AG04450 (cell line): ENCODE measurements at regions not wholly inside any gene's neighbourhood (a gene's known extent, or its start where the extent isn't known, plus 50 kb on each side); places are given as distances from the start of the nearest gene placed in this dataset.
A peak's percentile ranks its signal among the peaks of the same experiment; 100 is the strongest.
"Not testable (repeated sequence)": the region's sequence is repeated elsewhere in the genome, so short reads cannot be mapped to it uniquely, and the experiment has no call there.

Source experiments
- CTCF ChIA-PET: fragments of 300-600, 350-600 bp; formaldehyde crosslinking; extraction: SDS; loops from one replicate; lab custom pipeline; 2022; ENCODE audit warnings: antibody characterized with exemption, inconsistent platforms; lab: Charles Lee
- POLR2A ChIA-PET: fragments of 350-600 bp; formaldehyde crosslinking; extraction: SDS; loops from one replicate; lab custom pipeline; 2021; ENCODE audit warnings: antibody characterized with exemption, inconsistent platforms; lab: Yijun Ruan, JAX
- DNase-seq: peaks from one replicate; pipeline ENCODE4 v3.0.0-alpha.2; 2011; ENCODE audit warnings: low read depth, low spot score
- H3K27ac ChIP-seq: one replicate; pipeline ENCODE4 v1.5.1; 2012; ENCODE audit warnings: low read depth, low read length, control low read depth
- H3K27me3 ChIP-seq: one replicate; pipeline ENCODE4 v1.6.0; 2012; ENCODE audit warnings: low read length; ENCODE audit not compliant: control insufficient read depth, insufficient read depth
- H3K4me3 ChIP-seq: 2 replicates; pipeline ENCODE4 v1.5.1; 2011; ENCODE audit warnings: mild to moderate bottlenecking, low read depth, low read length, control low read depth
- H3K9me3 ChIP-seq: 2 replicates; pipeline ENCODE4 v1.5.1; 2012; ENCODE audit warnings: low read length; ENCODE audit not compliant: control insufficient read depth, insufficient read depth
- CTCF ChIP-seq: IDR thresholded peaks from 2 replicates; pipeline ENCODE4 v1.5.1; 2011; ENCODE audit warnings: low read depth, low read length, control low read depth, inconsistent platforms

- H3K9me3 ChIP-seq, H3K27me3 ChIP-seq, DNase-seq, POLR2A ChIA-PET, H3K4me3 ChIP-seq, H3K27ac ChIP-seq: not testable (repeated sequence)
- CTCF ChIA-PET, result interaction anchor here (1.4 kb wide), 1 partner anchor 24 kb away, joined by 4 read pairs; no protein-coding TSS in a partner anchor
Observed at GRCh38 chr3:32042867-32043266, 61.3 kb downstream of the ZNF860 start.

DNA sequence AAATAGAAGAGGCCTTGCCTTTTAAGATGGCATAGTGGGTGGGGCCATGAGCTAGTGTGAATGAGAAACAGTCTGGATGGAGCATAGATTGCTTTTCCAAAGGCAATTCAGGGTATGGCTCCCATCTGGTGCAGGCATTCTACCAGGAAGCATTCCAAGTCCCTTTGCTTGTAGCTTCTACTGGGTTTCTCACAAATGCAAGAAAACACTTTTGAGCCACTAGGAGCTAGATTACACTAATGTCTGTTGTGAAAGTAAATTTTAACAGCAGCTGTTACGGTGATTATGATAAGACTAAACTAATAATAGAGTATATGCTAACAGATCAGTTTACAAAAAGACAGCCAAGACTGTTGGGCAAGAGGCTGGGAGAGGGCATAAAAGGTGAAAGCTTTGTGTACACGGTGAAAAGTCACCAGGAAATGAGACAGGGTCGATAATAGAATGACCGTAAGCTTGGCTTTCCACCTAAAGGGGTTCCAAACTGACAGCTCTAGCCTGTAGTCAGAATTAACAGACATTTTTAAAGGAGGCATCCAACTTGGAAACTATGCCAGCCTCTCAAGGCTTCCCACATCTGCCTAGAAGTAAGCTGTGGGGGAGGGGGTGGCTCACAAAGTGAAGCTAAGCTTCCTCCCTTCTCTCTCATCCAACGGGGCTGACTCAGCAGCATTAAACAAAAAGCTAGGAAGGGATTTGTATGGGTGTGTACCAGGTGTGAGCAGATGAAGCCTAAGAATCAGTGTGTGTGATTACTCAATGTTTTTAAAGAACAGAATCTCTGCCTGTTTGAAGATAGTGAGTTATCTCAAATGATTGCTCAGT lies 61.1 kb upstream of the GPD1L start:
- peaks cover 3% of the 10 kb centered on the region for H3K27me3 ChIP-seq
- peak overlapping the region; percentile 24 for H3K4me3 ChIP-seq
- peak overlapping the region; percentile 81 for H3K27ac ChIP-seq
- H3K9me3 ChIP-seq, result no peaks in the 10 kb centered on the region; the same call in 1 of the 2 replicates
- CTCF ChIA-PET, result interaction anchor here (0.6 to 3.3 kb wide), 5 partner anchors 26 to 1597 kb away, joined by 3 to 18 read pairs (median 4); no protein-coding TSS in a partner anchor
- peak; percentile 19; the same call in 1 of the 2 replicates for TF ChIP-seq CTCF
- POLR2A ChIA-PET, result interaction anchor here (1.0 to 1.3 kb wide), 2 partner anchors 27 to 61 kb away, joined by 5 to 6 read pairs; partner anchors contain the start of gene GPD1L
- DNase-seq, result peak; percentile 78

DNA sequence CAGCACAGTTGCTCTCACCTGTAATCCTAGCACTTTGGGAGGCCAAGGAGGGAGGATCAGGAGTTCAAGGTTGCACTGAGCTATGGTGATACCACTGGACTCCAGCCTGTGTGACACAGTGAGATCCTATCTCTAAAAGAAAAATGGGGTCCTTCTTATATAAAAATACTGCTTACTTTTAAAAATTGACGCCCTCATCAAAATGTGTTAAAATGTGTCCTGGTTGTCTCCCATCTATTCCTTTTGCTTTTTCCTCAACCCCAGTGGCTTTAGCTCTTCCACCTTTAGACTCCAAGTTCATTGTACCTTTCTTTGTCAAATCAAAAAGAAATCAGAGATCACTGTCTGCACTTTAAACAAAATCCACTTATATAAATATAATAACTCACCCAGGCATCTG lies 60.3 kb upstream of the GPD1L start:
- Histone ChIP-seq H3K9me3 (no peaks in the 10 kb centered on the region; the same call in 1 of the 2 replicates), H3K4me3 (no peak overlapping the region), H3K27me3 (peaks cover 3% of the 10 kb centered on the region), H3K27ac (no peak overlapping the region)
- CTCF ChIA-PET, result interaction anchor here (0.6 to 3.3 kb wide), 3 partner anchors 27 to 1596 kb away, joined by 3 to 18 read pairs (median 9); no protein-coding TSS in a partner anchor
- DNase-seq, result no peak
- POLR2A ChIA-PET, result interaction anchor here (1.0 to 1.3 kb wide), 2 partner anchors 28 to 60 kb away, joined by 5 to 6 read pairs; partner anchors contain the start of gene GPD1L
- no peak for TF ChIP-seq CTCF

- no peak for TF ChIP-seq CTCF
- no peak overlapping the region for H3K27ac ChIP-seq
- no peaks in the 10 kb centered on the region for H3K9me3 ChIP-seq
- H3K4me3 ChIP-seq, result no peak overlapping the region
- peaks cover 3% of the 10 kb centered on the region for H3K27me3 ChIP-seq
- CTCF ChIA-PET, result interaction anchor here (0.5 kb wide), 1 partner anchor 265 kb away, joined by 4 read pairs; no protein-coding TSS in a partner anchor
- POLR2A ChIA-PET, result no interaction called here
- no peak for DNase-seq
Observed at GRCh38 chr3:32048487-32049182, 57.8 kb upstream of the GPD1L start.

DNA sequence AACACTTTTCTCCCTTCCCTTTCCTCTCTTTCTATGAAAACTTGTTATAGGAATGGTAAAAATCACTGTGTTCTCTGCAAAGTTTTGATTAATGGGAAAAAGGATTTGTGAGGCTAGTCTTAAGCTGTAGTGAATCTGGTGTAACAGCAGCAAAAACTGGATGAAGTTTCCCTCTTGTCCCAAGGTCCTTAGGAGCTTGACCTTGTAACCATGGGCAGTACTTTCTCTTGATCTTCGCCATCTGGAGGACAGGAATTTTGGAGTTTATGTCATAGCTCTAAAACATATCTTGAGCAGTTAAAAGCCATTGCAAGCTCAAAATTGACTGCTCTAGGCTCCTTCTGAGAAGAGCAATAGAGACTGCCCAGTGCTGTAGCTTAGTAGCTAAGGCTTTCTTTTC lies 56.5 kb upstream of the GPD1L start:
- ChIA-PET POLR2A (no interaction called here), CTCF (interaction anchor here (1.6 kb wide), 2 partner anchors 12 to 94 kb away, joined by 3 to 5 read pairs; no protein-coding TSS in a partner anchor)
- no peak for TF ChIP-seq CTCF
- Histone ChIP-seq H3K27me3 (peaks cover 3% of the 10 kb centered on the region), H3K27ac (no peak overlapping the region), H3K4me3 (no peak overlapping the region), H3K9me3 (no peaks in the 10 kb centered on the region)
- DNase-seq, result no peak

- POLR2A ChIA-PET, H3K27ac ChIP-seq, H3K9me3 ChIP-seq, H3K4me3 ChIP-seq, CTCF ChIA-PET, DNase-seq, H3K27me3 ChIP-seq: not testable (repeated sequence)
Observed at GRCh38 chr3:32052230-32052629, 54.2 kb upstream of the GPD1L start.

DNA sequence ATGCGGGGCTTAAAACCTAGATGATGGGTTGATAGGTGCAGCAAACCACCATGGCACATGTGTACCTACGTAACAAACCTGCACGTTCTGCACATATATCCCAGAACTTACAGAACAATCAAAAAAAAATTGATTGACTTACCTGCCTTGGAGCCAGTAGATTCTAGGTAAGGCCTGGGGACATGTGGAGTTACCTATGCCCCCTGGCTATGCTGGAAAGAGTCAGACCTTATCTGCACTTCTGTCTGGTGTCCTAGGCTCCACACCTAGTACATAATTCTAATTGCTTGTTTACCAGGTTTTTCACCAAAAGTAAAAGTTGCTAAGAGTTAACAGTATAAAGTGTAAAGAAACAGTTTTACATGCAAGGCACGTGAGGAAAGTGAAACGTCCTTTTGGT lies 53.6 kb upstream of the GPD1L start:
- H3K27me3 ChIP-seq, H3K4me3 ChIP-seq, H3K9me3 ChIP-seq, CTCF ChIA-PET, H3K27ac ChIP-seq, DNase-seq, POLR2A ChIA-PET: not testable (repeated sequence)
